ENCODE measurements at regions not wholly inside any gene's neighbourhood (a gene's known extent, or its start where the extent isn't known, plus 50 kb on each side); places are given as distances from the start of the nearest gene placed in this dataset.

GRCh38 chr15:70417535-70417934, 319.8 kb upstream of the TLE3 start:
- no peak for TF ChIP-seq CTCF (IDR thresholded peaks at IDR 0.05; ENCODE audit: low read depth, low read length, poor library complexity, severe bottlenecking)
- TF ChIP-seq EZH2phosphoT487 (IDR thresholded peaks at IDR 0.05; ENCODE audit: borderline replicate concordance, low read length), result no peak
